IPS DF 19.7 (cell line): ENCODE measurements at regions not wholly inside any gene's neighbourhood (a gene's known extent, or its start where the extent isn't known, plus 50 kb on each side); places are given as distances from the start of the nearest gene placed in this dataset.
"Not testable (repeated sequence)": the region's sequence is repeated elsewhere in the genome, so short reads cannot be mapped to it uniquely, and the experiment has no call there.

ENCODE experiments used
- DNase-seq: peaks from one replicate; pipeline ENCODE4 v3.0.0-alpha.2; 2013; ENCODE audit warnings: low read depth, low spot score

GRCh38 chr5:68115584-68115983 is 100.0 kb upstream of the PIK3R1 start:
- DNase-seq: no peak

- no peak for DNase-seq
Measured at GRCh38 chr5:68114378-68115040, 101.0 kb upstream of the PIK3R1 start.

- no peak for DNase-seq
Measured at GRCh38 chr5:68112658-68113057, 102.9 kb upstream of the PIK3R1 start.

- no peak for DNase-seq
Measured at GRCh38 chr5:68110894-68111293, 104.7 kb upstream of the PIK3R1 start.

GRCh38 chr5:68110264-68110663 is 105.3 kb upstream of the PIK3R1 start:
- no peak for DNase-seq

- not testable (repeated sequence) for DNase-seq
Measured at GRCh38 chr5:68104217-68104616, 111.3 kb upstream of the PIK3R1 start.

GRCh38 chr5:68103297-68103696 is 112.3 kb upstream of the PIK3R1 start:
- DNase-seq: not testable (repeated sequence)

- DNase-seq: no peak
Measured at GRCh38 chr5:68099327-68099726, 116.2 kb upstream of the PIK3R1 start.

GRCh38 chr5:68093455-68094159 is 121.9 kb upstream of the PIK3R1 start:
- no peak for DNase-seq

- no peak for DNase-seq
Measured at GRCh38 chr5:68088302-68088701, 127.3 kb upstream of the PIK3R1 start.

GRCh38 chr5:68087866-68088265 is 127.7 kb upstream of the PIK3R1 start:
- DNase-seq: no peak

- no peak for DNase-seq
Measured at GRCh38 chr5:68086857-68087256, 128.7 kb upstream of the PIK3R1 start.

GRCh38 chr5:68086439-68086838 is 129.1 kb upstream of the PIK3R1 start:
- no peak for DNase-seq

- no peak for DNase-seq
Measured at GRCh38 chr5:68084396-68084795, 131.2 kb upstream of the PIK3R1 start.

GRCh38 chr5:68080282-68081050 is 135.1 kb upstream of the PIK3R1 start:
- DNase-seq: no peak

- no peak for DNase-seq
Measured at GRCh38 chr5:68077349-68077894, 138.1 kb upstream of the PIK3R1 start.

GRCh38 chr5:68074633-68075032 is 140.9 kb upstream of the PIK3R1 start:
- no peak for DNase-seq

GRCh38 chr5:68074048-68074632 is 141.4 kb upstream of the PIK3R1 start:
- DNase-seq: no peak

GRCh38 chr5:68071736-68072135 is 143.8 kb upstream of the PIK3R1 start:
- no peak for DNase-seq

GRCh38 chr5:68071282-68071632 is 144.3 kb upstream of the PIK3R1 start:
- no peak for DNase-seq

GRCh38 chr5:68070591-68071281 is 144.8 kb upstream of the PIK3R1 start:
- no peak for DNase-seq
